ENCODE measurements at regions not wholly inside any gene's neighbourhood (a gene's known extent, or its start where the extent isn't known, plus 50 kb on each side); places are given as distances from the start of the nearest gene placed in this dataset.

- ATAC-seq = no peak
- H3K4me2 ChIP-seq (ENCODE audit: control insufficient read depth, insufficient read depth) = no peak overlapping the region
- H3K79me2 ChIP-seq (ENCODE audit: control insufficient read depth, insufficient read depth, low read length) = no peaks in the 10 kb centered on the region
- FAIRE-seq = no peak
- intact Hi-C loops (cut with micrococcal nuclease; ENCODE audit: unreplicated experiment) (no loop called here), in situ Hi-C loops (cut with MboI) (loop anchor here (5.0 kb wide), 1 partner anchor 552 kb away; no protein-coding TSS in a partner anchor)
- no TSS peak for BruUV-seq (replicated peaks)
- no peaks in the 10 kb centered on the region for H3K9me3 ChIP-seq (replicated peaks; ENCODE audit: control insufficient read depth, insufficient read depth, low read length)
- no peak overlapping the region for H3K4me3 ChIP-seq
- H3K27me3 ChIP-seq (replicated peaks in 1 of 2; ENCODE audit: control insufficient read depth in 2 of 2, insufficient read depth in 2 of 2, low read length in 1 of 2) = no peaks in the 10 kb centered on the region; a peak in 1 of 4 replicates
- H2AFZ ChIP-seq (ENCODE audit: control insufficient read depth, low read depth, low read length) = no peak overlapping the region
- H4K20me1 ChIP-seq (ENCODE audit: control insufficient read depth, insufficient read depth) = no peaks in the 10 kb centered on the region
- H3K4me1 ChIP-seq (ENCODE audit: control insufficient read depth, insufficient read depth, low read length) = no peaks in the 10 kb centered on the region
- POLR2A ChIA-PET = no interaction called here
- RAD21 ChIA-PET (ENCODE audit: unreplicated experiment) = interaction anchor here (1.2 kb wide), 1 partner anchor 522 kb away, joined by 4 read pairs; no protein-coding TSS in a partner anchor
- SMC1A ChIA-PET (ENCODE audit: uncharacterized antibody, unreplicated experiment) = interaction anchor here (0.7 to 1.8 kb wide), 5 partner anchors 9 to 551 kb away, joined by 3 to 6 read pairs (median 3); no protein-coding TSS in a partner anchor
- CTCF ChIA-PET = interaction anchor here (0.6 to 3.0 kb wide), 11 partner anchors 9 to 1792 kb away, joined by 3 to 10 read pairs (median 4); no protein-coding TSS in a partner anchor
- no peak for DNase-seq (ENCODE audit: low read depth, low spot score)
- H3K9ac ChIP-seq (ENCODE audit: control insufficient read depth, insufficient read depth, low read length) = no peak overlapping the region
- WGBS (ENCODE audit: insufficient coverage, insufficient replicate concordance, low lambda C conversion rate, missing lambda C conversion rate) = 5% methylated on average over 3 of the region's 3 CpGs
- no peak for TF ChIP-seq ZBTB11 (CRISPR knock-in tag; IDR thresholded peaks at IDR 0.05)
- TF ChIP-seq MAX (IDR thresholded peaks at IDR 0.05; ENCODE audit: low read depth, low read length) = no peak
- no peak for TF ChIP-seq EP300 (IDR thresholded peaks at IDR 0.05; ENCODE audit: borderline replicate concordance in 1 of 2, control insufficient read depth in 1 of 2, low read depth in 2 of 2, low read length in 2 of 2)
- TF ChIP-seq NBN (IDR thresholded peaks at IDR 0.05) = no peak
- TF ChIP-seq ZNF687 (IDR thresholded peaks at IDR 0.05) = no peak
- no peak for TF ChIP-seq KLF5 (IDR thresholded peaks at IDR 0.05; ENCODE audit: partially characterized antibody)
- TF ChIP-seq ZNF622 (IDR thresholded peaks at IDR 0.05) = no peak
- no peak for TF ChIP-seq CHD4 (IDR thresholded peaks at IDR 0.05)
- TF ChIP-seq MEF2B (IDR thresholded peaks at IDR 0.05; ENCODE audit: partially characterized antibody, poor library complexity, severe bottlenecking) = no peak
- no peak for TF ChIP-seq USF2 (IDR thresholded peaks at IDR 0.05; ENCODE audit: borderline replicate concordance, low read depth, low read length)
- no peak for TF ChIP-seq HSF1 (IDR thresholded peaks at IDR 0.05; ENCODE audit: low read depth, low read length)
- TF ChIP-seq MYC (IDR thresholded peaks at IDR 0.05; ENCODE audit: insufficient read depth, insufficient read length, insufficient replicate concordance, low read length, severe bottlenecking) = no peak
- TF ChIP-seq EED (IDR thresholded peaks at IDR 0.05; ENCODE audit: low read depth) = no peak
- no peaks in the 10 kb centered on the region for H3K36me3 ChIP-seq (ENCODE audit: control insufficient read depth in 2 of 2, insufficient read depth in 2 of 2, low read length in 1 of 2)
- no peak overlapping the region for H3K27ac ChIP-seq (ENCODE audit: control insufficient read depth, insufficient read depth)
Measured at GRCh38 chr6:71534921-71535320, 246.3 kb downstream of the OGFRL1 start.
